ENCODE measurements at regions not wholly inside any gene's neighbourhood (a gene's known extent, or its start where the extent isn't known, plus 50 kb on each side); places are given as distances from the start of the nearest gene placed in this dataset.

DNA sequence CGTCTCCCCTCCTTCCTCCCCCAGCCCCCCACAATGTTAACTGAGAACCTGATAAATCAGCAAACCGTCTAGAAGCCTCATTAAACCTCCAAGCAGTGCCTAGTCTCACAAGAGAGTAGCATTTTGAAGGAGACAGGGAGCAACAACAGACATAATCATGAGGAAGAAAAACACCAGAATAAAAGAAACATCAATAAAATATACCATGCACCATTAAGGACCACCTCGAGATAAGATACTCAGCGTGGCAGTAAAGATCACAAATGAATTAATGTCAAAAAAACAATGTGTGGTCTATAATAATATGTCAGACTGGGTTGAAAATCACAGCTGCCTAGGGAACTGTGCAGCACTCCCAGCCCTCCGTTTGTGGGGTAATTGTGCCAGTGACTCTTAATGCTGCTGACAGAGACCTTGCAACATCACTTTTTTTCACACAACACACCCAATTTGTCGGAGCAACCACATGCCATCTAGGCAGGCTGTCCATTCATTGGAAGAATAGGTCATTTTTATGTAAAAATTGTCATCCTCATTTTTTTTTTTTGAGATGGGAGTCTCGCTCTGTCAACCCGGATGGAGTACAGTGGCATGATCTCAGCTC lies 450.8 kb upstream of the WWC1 start:
- H4K20me1 ChIP-seq (ENCODE audit: insufficient read depth, low read length) = no peaks in the 10 kb centered on the region
- intact Hi-C loops (cut with micrococcal nuclease) = no loop called here
- H3K9ac ChIP-seq (ENCODE audit: insufficient read depth, low read length, poor library complexity, severe bottlenecking) = no peak overlapping the region
- H3K79me2 ChIP-seq (ENCODE audit: insufficient read depth, low read length) = no peaks in the 10 kb centered on the region
- TF ChIP-seq, protein P1, sequence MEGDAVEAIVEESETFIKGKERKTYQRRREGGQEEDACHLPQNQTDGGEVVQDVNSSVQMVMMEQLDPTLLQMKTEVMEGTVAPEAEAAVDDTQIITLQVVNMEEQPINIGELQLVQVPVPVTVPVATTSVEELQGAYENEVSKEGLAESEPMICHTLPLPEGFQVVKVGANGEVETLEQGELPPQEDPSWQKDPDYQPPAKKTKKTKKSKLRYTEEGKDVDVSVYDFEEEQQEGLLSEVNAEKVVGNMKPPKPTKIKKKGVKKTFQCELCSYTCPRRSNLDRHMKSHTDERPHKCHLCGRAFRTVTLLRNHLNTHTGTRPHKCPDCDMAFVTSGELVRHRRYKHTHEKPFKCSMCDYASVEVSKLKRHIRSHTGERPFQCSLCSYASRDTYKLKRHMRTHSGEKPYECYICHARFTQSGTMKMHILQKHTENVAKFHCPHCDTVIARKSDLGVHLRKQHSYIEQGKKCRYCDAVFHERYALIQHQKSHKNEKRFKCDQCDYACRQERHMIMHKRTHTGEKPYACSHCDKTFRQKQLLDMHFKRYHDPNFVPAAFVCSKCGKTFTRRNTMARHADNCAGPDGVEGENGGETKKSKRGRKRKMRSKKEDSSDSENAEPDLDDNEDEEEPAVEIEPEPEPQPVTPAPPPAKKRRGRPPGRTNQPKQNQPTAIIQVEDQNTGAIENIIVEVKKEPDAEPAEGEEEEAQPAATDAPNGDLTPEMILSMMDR (IDR thresholded peaks at IDR 0.05) = no peak
- no peaks in the 10 kb centered on the region for H3K9me3 ChIP-seq (replicated peaks in 1 of 2; ENCODE audit: control insufficient read depth in 1 of 2, insufficient read depth in 1 of 2, low read length in 2 of 2)
- no peak overlapping the region for H3K27ac Mint-ChIP-seq
- WGBS (ENCODE audit: insufficient coverage) = 94% methylated on average over 2 of the region's 8 CpGs
- no peak for DNase-seq
- no peaks in the 10 kb centered on the region for H3K4me1 ChIP-seq (ENCODE audit: control insufficient read depth in 1 of 2, insufficient read depth in 2 of 2, low read length in 2 of 2)
- no peak overlapping the region for H3K4me2 ChIP-seq (replicated peaks; ENCODE audit: extremely low read depth, low read length, poor library complexity, severe bottlenecking)
- no peaks in the 10 kb centered on the region for H3K36me3 ChIP-seq (replicated peaks in 1 of 2; ENCODE audit: control insufficient read depth in 1 of 2, insufficient read depth in 2 of 2, low read length in 2 of 2)
- no peak overlapping the region for H3K4me3 Mint-ChIP-seq
- peaks cover 0 to 3% (median 0%) of the 10 kb centered on the region in 7 donors for H3K9me3 Mint-ChIP-seq
- no peak overlapping the region for H3K27ac ChIP-seq (ENCODE audit: low read depth in 1 of 2, low read length in 2 of 2)
- H3K27me3 Mint-ChIP-seq (ENCODE audit: low read depth in 3 of 3) = peaks cover 0 to 1% (median 0%) of the 10 kb centered on the region in 3 donors
- H3K36me3 Mint-ChIP-seq = no peaks in the 10 kb centered on the region
- H3K27me3 ChIP-seq (ENCODE audit: control insufficient read depth in 2 of 2, insufficient read depth in 2 of 2, low read length in 2 of 2) = no peaks in the 10 kb centered on the region
- no peak overlapping the region for H3K4me3 ChIP-seq (replicated peaks in 1 of 3; ENCODE audit: low read depth in 2 of 3, low read length in 3 of 3)
- H2AFZ ChIP-seq (ENCODE audit: insufficient read depth, low read depth, low read length, poor library complexity, severe bottlenecking) = no peak overlapping the region
- H3K4me1 Mint-ChIP-seq = no peaks in the 10 kb centered on the region

DNA sequence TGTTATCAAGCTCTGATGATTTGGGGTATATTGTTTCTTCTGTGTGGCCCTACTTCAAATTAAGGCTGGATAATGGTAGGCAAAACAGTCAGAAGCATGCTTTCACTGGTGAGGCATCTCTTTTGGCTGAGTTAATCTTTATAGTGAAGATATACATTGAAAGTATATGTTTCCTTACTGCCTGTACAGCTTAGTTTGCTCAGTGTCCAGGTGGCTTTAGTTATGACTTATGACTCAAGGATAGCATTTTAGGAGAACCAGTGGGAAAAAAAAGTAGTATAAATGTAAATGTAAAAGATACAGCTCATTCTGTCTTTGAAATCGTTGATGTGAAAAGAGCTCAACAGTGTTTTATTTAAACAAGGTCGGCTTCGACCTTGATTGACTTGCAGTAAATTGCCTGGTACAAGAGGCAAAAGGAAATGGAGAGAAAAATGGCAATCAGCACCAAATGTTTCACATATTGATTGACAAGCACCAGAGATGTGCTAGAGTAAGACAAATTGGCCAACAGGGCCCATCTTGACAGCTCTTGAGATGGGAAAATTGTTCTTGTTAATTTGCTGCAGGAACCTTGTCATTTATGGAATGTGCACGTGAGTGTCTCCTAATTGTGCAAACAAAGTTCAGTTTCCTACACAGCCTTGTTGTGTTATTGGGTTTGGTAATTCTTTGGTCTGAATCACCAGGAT lies 447.4 kb upstream of the WWC1 start:
- H3K9me3 ChIP-seq (replicated peaks in 1 of 2; ENCODE audit: control insufficient read depth in 1 of 2, insufficient read depth in 1 of 2, low read length in 2 of 2) = no peaks in the 10 kb centered on the region
- no peak overlapping the region for H3K4me2 ChIP-seq (replicated peaks; ENCODE audit: extremely low read depth, low read length, poor library complexity, severe bottlenecking)
- H3K27ac ChIP-seq (ENCODE audit: low read depth in 1 of 2, low read length in 2 of 2) = no peak overlapping the region
- no peak overlapping the region for H3K9ac ChIP-seq (ENCODE audit: insufficient read depth, low read length, poor library complexity, severe bottlenecking)
- Mint-ChIP-seq H3K27ac (no peak overlapping the region), H3K4me1 (no peaks in the 10 kb centered on the region), H3K4me3 (no peak overlapping the region), H3K36me3 (no peaks in the 10 kb centered on the region), H3K27me3 (ENCODE audit: low read depth in 3 of 3) (peaks cover 0 to 7% (median 1%) of the 10 kb centered on the region in 3 donors), H3K9me3 (peaks cover 0 to 6% (median under 1%) of the 10 kb centered on the region in 7 donors)
- no peak overlapping the region for H3K4me3 ChIP-seq (replicated peaks in 1 of 3; ENCODE audit: low read depth in 2 of 3, low read length in 3 of 3)
- DNase-seq = no peak
- no peaks in the 10 kb centered on the region for H3K4me1 ChIP-seq (ENCODE audit: control insufficient read depth in 1 of 2, insufficient read depth in 2 of 2, low read length in 2 of 2)
- no peaks in the 10 kb centered on the region for H3K79me2 ChIP-seq (ENCODE audit: insufficient read depth, low read length)
- H3K36me3 ChIP-seq (replicated peaks in 1 of 2; ENCODE audit: control insufficient read depth in 1 of 2, insufficient read depth in 2 of 2, low read length in 2 of 2) = no peaks in the 10 kb centered on the region
- H4K20me1 ChIP-seq (ENCODE audit: insufficient read depth, low read length) = no peaks in the 10 kb centered on the region
- WGBS (ENCODE audit: insufficient coverage) = 48% methylated on average over 2 of the region's 4 CpGs
- H3K27me3 ChIP-seq (ENCODE audit: control insufficient read depth in 2 of 2, insufficient read depth in 2 of 2, low read length in 2 of 2) = no peaks in the 10 kb centered on the region
- TF ChIP-seq, protein P1 (IDR thresholded peaks at IDR 0.05) = no peak
- intact Hi-C loops (cut with micrococcal nuclease) = no loop called here
- no peak overlapping the region for H2AFZ ChIP-seq (ENCODE audit: insufficient read depth, low read depth, low read length, poor library complexity, severe bottlenecking)

Measured in CD14-positive monocyte (primary cell).